HL-60 (cell line): ENCODE measurements at regions not wholly inside any gene's neighbourhood (a gene's known extent, or its start where the extent isn't known, plus 50 kb on each side); places are given as distances from the start of the nearest gene placed in this dataset.

Source experiments
- DNase-seq, 2 experiments: peaks; one replicate each; pipeline ENCODE4 v3.0.0-alpha.2; 2010 to 2020; ENCODE audit warnings: low read depth in 1 of 2, low spot score in 1 of 2
- H3K27ac ChIP-seq: fragments of 250-450 bp; sonication (Bioruptor Pico); replicated peaks from 2 replicates; pipeline ENCODE4 v1.5.1; 2020; ENCODE audit warnings: mild to moderate bottlenecking, moderate library complexity
- H3K27me3 ChIP-seq: fragments of 250-450 bp; sonication (Bioruptor Pico); 2 replicates; pipeline ENCODE4 v1.5.1; 2021; ENCODE audit warnings: mild to moderate bottlenecking, moderate library complexity; ENCODE audit not compliant: insufficient read depth, poor library complexity, severe bottlenecking
- H3K4me3 ChIP-seq: replicated peaks from 2 replicates; pipeline ENCODE4 v1.5.1; 2011; ENCODE audit warnings: mild to moderate bottlenecking, control low read depth, low read length; ENCODE audit not compliant: insufficient read depth
- CTCF ChIP-seq: IDR thresholded peaks from one replicate; pipeline ENCODE4 v1.5.1; 2011; ENCODE audit warnings: low read length, control low read depth, inconsistent platforms; ENCODE audit not compliant: insufficient read depth
- GABPA ChIP-seq: IDR thresholded peaks from 2 replicates; pipeline ENCODE4 v1.6.1; 2012; ENCODE audit warnings: low read depth
- POLR2AphosphoS5 ChIP-seq: IDR thresholded peaks from 2 replicates; pipeline ENCODE4 v1.6.1; 2012; ENCODE audit warnings: low read depth
- REST ChIP-seq: IDR thresholded peaks from 2 replicates; pipeline ENCODE4 v1.6.1; 2012; ENCODE audit warnings: low read depth; ENCODE audit not compliant: insufficient replicate concordance
- SPI1 ChIP-seq: IDR thresholded peaks from 2 replicates; pipeline ENCODE4 v1.6.1; 2012; ENCODE audit warnings: low read depth, mild to moderate bottlenecking, borderline replicate concordance

GRCh38 chr2:6674381-6674780 is 191.3 kb downstream of the CMPK2 start:
- Histone ChIP-seq H3K4me3 (no peak overlapping the region), H3K27ac (no peak overlapping the region), H3K27me3 (no peaks in the 10 kb centered on the region)
- DNase-seq: no peak
- TF ChIP-seq REST: no peak
- no peak for TF ChIP-seq SPI1
- no peak for TF ChIP-seq CTCF
- TF ChIP-seq GABPA: no peak
- TF ChIP-seq POLR2AphosphoS5: no peak

- no peaks in the 10 kb centered on the region for H3K27me3 ChIP-seq
- TF ChIP-seq SPI1 (no peak), REST (no peak), POLR2AphosphoS5 (no peak), CTCF (no peak), GABPA (no peak)
- H3K27ac ChIP-seq: no peak overlapping the region
- DNase-seq: no peak
- H3K4me3 ChIP-seq: no peak overlapping the region
Measured at GRCh38 chr2:6675791-6676190, 189.9 kb downstream of the CMPK2 start.

- no peak overlapping the region for H3K27ac ChIP-seq
- DNase-seq: no peak
- H3K27me3 ChIP-seq: no peaks in the 10 kb centered on the region
- H3K4me3 ChIP-seq: no peak overlapping the region
- TF ChIP-seq CTCF (no peak), POLR2AphosphoS5 (no peak), GABPA (no peak), REST (no peak), SPI1 (no peak)
Measured at GRCh38 chr2:6676241-6676640, 189.5 kb downstream of the CMPK2 start.
